ENCODE measurements at regions not wholly inside any gene's neighbourhood (a gene's known extent, or its start where the extent isn't known, plus 50 kb on each side); places are given as distances from the start of the nearest gene placed in this dataset.

GRCh38 chr16:79310710-79311109 lies 289.8 kb downstream of the MAF start:
- Histone ChIP-seq H2AFZ (ENCODE audit: control insufficient read depth, low read length) (no peak overlapping the region), H4K20me1 (ENCODE audit: control insufficient read depth, extremely low read depth, insufficient read depth, low read length) (no peaks in the 10 kb centered on the region), H3K27ac (ENCODE audit: control insufficient read depth, insufficient read depth, low read length) (no peak overlapping the region), H3K9me1 (ENCODE audit: control insufficient read depth, extremely low read depth, insufficient read depth, low read length) (no peaks in the 10 kb centered on the region), H3K36me3 (ENCODE audit: control insufficient read depth in 2 of 2, extremely low read depth in 1 of 2, insufficient read depth in 2 of 2, low read length in 2 of 2) (no peaks in the 10 kb centered on the region), H3K4me3 (ENCODE audit: control insufficient read depth in 2 of 3, extremely low read depth in 1 of 3, insufficient read depth in 2 of 3, low read depth in 1 of 3, low read length in 3 of 3) (no peak overlapping the region), H3K27me3 (ENCODE audit: control insufficient read depth, extremely low read depth, insufficient read depth, low read length) (no peaks in the 10 kb centered on the region), H3K4me2 (ENCODE audit: control insufficient read depth, extremely low read depth, insufficient read depth, low read depth, low read length) (no peak overlapping the region), H3K4me1 (ENCODE audit: control insufficient read depth, extremely low read depth, insufficient read depth, low read length) (no peaks in the 10 kb centered on the region), H3K9me3 (ENCODE audit: control insufficient read depth, low read depth, low read length) (no peaks in the 10 kb centered on the region), H3K9ac (ENCODE audit: control insufficient read depth, extremely low read depth, insufficient read depth, low read length) (no peak overlapping the region), H3K79me2 (ENCODE audit: control insufficient read depth, insufficient read depth, low read length) (no peaks in the 10 kb centered on the region)
- no peak for DNase-seq (ENCODE audit: low read depth, low spot score)
- dilution Hi-C loops (cut with MboI; ENCODE audit: extremely low pct_ligation_motif_present, low sequenced_read_pairs), result no loop called here
- no peak for FAIRE-seq
- no peak for TF ChIP-seq EZH2 (IDR thresholded peaks at IDR 0.05; ENCODE audit: low read length)
- no peak for TF ChIP-seq CTCF (optimal IDR thresholded peaks at IDR 0.05 in 1 of 3, IDR thresholded peaks at IDR 0.05 in 1 of 3, conservative IDR thresholded peaks at IDR 0.05 in 1 of 3; ENCODE audit: extremely low read depth in 1 of 3, insufficient read depth in 2 of 3, low read length in 3 of 3)

GRCh38 chr16:79309606-79310005 lies 290.9 kb downstream of the MAF start:
- H4K20me1 ChIP-seq (ENCODE audit: control insufficient read depth, extremely low read depth, insufficient read depth, low read length), result no peaks in the 10 kb centered on the region
- H3K27me3 ChIP-seq (ENCODE audit: control insufficient read depth, extremely low read depth, insufficient read depth, low read length), result no peaks in the 10 kb centered on the region
- no peak overlapping the region for H3K27ac ChIP-seq (ENCODE audit: control insufficient read depth, insufficient read depth, low read length)
- H3K9me3 ChIP-seq (ENCODE audit: control insufficient read depth, low read depth, low read length), result no peaks in the 10 kb centered on the region
- DNase-seq (ENCODE audit: low read depth, low spot score) (no peak), FAIRE-seq (no peak)
- no peaks in the 10 kb centered on the region for H3K4me1 ChIP-seq (ENCODE audit: control insufficient read depth, extremely low read depth, insufficient read depth, low read length)
- dilution Hi-C loops (cut with MboI; ENCODE audit: extremely low pct_ligation_motif_present, low sequenced_read_pairs), result no loop called here
- TF ChIP-seq CTCF (optimal IDR thresholded peaks at IDR 0.05 in 1 of 3, IDR thresholded peaks at IDR 0.05 in 1 of 3, conservative IDR thresholded peaks at IDR 0.05 in 1 of 3; ENCODE audit: extremely low read depth in 1 of 3, insufficient read depth in 2 of 3, low read length in 3 of 3) (no peak), EZH2 (IDR thresholded peaks at IDR 0.05; ENCODE audit: low read length) (no peak)
- no peaks in the 10 kb centered on the region for H3K79me2 ChIP-seq (ENCODE audit: control insufficient read depth, insufficient read depth, low read length)
- no peaks in the 10 kb centered on the region for H3K36me3 ChIP-seq (ENCODE audit: control insufficient read depth in 2 of 2, extremely low read depth in 1 of 2, insufficient read depth in 2 of 2, low read length in 2 of 2)
- H3K9me1 ChIP-seq (ENCODE audit: control insufficient read depth, extremely low read depth, insufficient read depth, low read length), result no peaks in the 10 kb centered on the region
- no peak overlapping the region for H3K9ac ChIP-seq (ENCODE audit: control insufficient read depth, extremely low read depth, insufficient read depth, low read length)
- no peak overlapping the region for H3K4me3 ChIP-seq (ENCODE audit: control insufficient read depth in 2 of 3, extremely low read depth in 1 of 3, insufficient read depth in 2 of 3, low read depth in 1 of 3, low read length in 3 of 3)
- no peak overlapping the region for H3K4me2 ChIP-seq (ENCODE audit: control insufficient read depth, extremely low read depth, insufficient read depth, low read depth, low read length)
- H2AFZ ChIP-seq (ENCODE audit: control insufficient read depth, low read length), result no peak overlapping the region

Measured in keratinocyte (primary cell).